ENCODE measurements at regions not wholly inside any gene's neighbourhood (a gene's known extent, or its start where the extent isn't known, plus 50 kb on each side); places are given as distances from the start of the nearest gene placed in this dataset.

DNA sequence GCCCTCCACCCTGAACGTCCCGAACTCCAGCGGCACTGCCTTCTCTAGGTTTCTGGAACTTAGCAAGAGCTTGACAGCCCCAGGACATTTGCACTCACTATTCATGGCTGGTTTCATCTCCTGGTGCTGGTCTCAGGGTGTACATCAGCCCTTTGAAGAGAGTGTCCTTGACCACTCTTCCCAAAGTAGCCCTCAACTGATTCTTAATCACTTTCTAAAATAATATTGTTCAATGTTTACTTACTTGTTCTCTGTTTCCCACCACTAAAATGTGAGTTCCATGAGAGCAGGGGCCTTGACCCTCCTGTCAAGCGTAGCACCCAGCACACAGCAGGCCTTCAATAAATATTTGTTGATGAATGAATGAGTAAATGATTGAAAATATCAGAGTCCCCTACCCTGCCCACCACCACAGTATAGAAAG is 262.5 kb downstream of the RHOU start:
- TF ChIP-seq, protein P1, sequence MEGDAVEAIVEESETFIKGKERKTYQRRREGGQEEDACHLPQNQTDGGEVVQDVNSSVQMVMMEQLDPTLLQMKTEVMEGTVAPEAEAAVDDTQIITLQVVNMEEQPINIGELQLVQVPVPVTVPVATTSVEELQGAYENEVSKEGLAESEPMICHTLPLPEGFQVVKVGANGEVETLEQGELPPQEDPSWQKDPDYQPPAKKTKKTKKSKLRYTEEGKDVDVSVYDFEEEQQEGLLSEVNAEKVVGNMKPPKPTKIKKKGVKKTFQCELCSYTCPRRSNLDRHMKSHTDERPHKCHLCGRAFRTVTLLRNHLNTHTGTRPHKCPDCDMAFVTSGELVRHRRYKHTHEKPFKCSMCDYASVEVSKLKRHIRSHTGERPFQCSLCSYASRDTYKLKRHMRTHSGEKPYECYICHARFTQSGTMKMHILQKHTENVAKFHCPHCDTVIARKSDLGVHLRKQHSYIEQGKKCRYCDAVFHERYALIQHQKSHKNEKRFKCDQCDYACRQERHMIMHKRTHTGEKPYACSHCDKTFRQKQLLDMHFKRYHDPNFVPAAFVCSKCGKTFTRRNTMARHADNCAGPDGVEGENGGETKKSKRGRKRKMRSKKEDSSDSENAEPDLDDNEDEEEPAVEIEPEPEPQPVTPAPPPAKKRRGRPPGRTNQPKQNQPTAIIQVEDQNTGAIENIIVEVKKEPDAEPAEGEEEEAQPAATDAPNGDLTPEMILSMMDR (IDR thresholded peaks at IDR 0.05), result no peak
- Histone ChIP-seq H3K27me3 (no peaks in the 10 kb centered on the region), H3K4me3 (no peak overlapping the region), H3K4me1 (no peaks in the 10 kb centered on the region), H3K36me3 (no peaks in the 10 kb centered on the region), H3K27ac (no peak overlapping the region), H3K9me3 (no peaks in the 10 kb centered on the region)
- ATAC-seq, result no peak
- intact Hi-C loops (cut with DNase I), result no loop called here
- DNase-seq, result no peak

DNA sequence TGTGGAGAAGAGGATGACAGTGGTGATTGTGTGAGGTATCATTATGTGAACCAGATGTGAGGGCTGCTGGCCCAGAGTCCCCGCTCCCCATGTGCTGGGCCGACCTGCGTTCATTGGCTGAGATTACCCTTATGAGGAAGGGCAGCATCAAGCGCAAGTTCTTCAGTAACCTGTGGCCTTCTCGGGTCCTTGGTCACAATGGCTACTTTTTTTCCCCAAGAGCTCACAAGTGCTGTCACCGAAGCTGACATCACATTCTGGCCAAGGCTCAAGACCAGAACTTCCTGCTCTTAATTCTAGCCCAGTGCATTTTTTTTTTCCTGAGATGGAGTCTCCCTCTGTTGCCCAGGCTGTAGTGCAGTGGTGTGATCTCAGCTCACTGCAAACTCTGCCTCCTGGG is 262.9 kb downstream of the RHOU start:
- ATAC-seq, result no peak
- no peak for DNase-seq
- intact Hi-C loops (cut with DNase I), result no loop called here

DNA sequence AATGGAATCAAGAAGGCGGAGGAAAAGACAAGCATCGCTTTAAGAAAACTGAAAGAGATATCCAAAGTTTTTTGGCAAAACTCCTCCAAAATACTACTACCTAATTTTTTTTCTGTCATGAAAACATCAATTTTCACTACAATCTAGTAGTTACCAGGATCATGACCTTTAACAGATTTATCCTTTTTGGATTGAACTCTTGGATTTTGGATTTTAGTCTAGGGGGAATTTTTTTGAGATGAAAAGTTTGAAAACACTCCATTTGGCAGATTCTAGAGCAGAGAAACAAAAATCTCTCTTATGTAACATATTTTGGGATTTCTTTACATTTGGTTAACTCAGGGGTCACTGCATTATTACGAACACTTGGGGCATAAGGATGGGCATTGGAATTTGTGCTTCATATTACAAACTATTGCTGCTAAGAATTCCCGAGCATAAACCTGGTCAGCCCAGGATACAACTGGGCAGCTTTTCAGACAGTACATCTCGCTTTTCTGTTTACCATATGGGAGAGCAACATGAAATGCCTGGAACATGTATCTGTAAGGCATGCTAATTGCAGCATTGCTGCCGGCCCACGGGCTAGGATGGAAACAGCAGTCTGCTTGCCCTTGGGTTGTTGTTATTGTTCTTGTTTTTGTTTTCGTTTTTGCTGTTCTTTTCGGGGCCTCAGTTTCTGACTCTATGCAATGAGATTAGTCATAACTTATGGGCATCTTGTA is 264.3 kb downstream of the RHOU start:
- ATAC-seq (no peak), DNase-seq (no peak)
- Histone ChIP-seq H3K9me3 (no peaks in the 10 kb centered on the region), H3K36me3 (no peaks in the 10 kb centered on the region), H3K4me1 (no peaks in the 10 kb centered on the region), H3K27me3 (no peaks in the 10 kb centered on the region), H3K27ac (no peak overlapping the region), H3K4me3 (no peak overlapping the region)
- intact Hi-C loops (cut with DNase I), result no loop called here
- TF ChIP-seq, protein P1 (IDR thresholded peaks at IDR 0.05), result no peak

More for the DNA sequence above, 262.9 kb downstream of the RHOU start:
- no peaks in the 10 kb centered on the region for H3K4me1 ChIP-seq
- no peaks in the 10 kb centered on the region for H3K9me3 ChIP-seq
- no peaks in the 10 kb centered on the region for H3K27me3 ChIP-seq
- no peaks in the 10 kb centered on the region for H3K36me3 ChIP-seq
- H3K27ac ChIP-seq, result no peak overlapping the region
- no peak overlapping the region for H3K4me3 ChIP-seq
- TF ChIP-seq, protein P1 (IDR thresholded peaks at IDR 0.05), result no peak

DNA sequence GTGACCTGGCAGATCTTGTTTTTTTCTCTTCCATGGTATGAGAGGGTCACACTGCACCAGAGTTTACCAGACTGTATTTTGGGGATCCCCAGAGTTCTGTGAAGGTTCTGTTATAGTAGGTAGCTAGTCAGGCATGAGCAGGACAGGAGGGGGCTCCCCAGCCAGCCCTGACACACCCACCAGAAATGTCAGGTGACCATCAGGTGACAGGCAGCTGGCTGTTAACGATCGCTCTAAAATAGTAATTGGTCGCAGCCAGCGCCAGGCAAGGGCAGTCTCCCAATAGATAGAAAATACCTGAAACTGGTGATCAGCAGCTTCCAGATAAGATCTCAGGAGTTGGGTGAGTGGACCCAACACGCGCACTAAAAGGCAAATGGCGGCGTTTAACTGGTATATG is 264.9 kb downstream of the RHOU start:
- ATAC-seq (no peak), DNase-seq (no peak)
- Histone ChIP-seq H3K27me3 (no peaks in the 10 kb centered on the region), H3K27ac (no peak overlapping the region), H3K4me3 (no peak overlapping the region), H3K4me1 (no peaks in the 10 kb centered on the region), H3K36me3 (no peaks in the 10 kb centered on the region), H3K9me3 (no peaks in the 10 kb centered on the region)
- intact Hi-C loops (cut with DNase I), result no loop called here
- TF ChIP-seq, protein P1 (IDR thresholded peaks at IDR 0.05), result no peak

DNA sequence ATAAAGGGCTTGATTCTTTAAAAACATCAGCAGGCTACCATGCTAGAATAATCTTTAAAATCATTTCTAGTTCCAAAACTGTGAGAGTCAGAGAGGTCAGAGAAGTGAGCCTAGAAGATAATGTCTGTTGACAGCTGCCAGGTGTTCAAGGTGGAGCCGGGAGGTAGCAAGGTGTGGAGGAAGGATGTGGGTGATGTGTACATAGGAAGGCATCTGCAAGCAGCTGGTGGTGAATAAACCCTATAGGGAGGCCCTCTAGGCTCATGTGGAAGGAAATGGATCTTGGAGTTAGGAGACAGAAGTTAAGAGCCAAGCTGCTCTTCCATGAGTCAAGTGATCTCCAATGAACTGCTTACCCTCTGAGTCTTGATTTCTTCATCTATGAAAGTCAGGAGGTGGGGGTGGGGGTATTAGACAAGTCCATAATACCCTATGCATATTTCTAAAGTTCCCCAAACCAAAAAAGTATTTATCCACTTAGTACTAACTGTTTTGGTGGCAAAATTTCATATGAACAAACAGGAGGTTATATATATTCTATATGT is 266.3 kb downstream of the RHOU start:
- Histone ChIP-seq H3K27me3 (no peaks in the 10 kb centered on the region), H3K4me1 (no peaks in the 10 kb centered on the region), H3K4me3 (no peak overlapping the region), H3K27ac (no peak overlapping the region), H3K9me3 (no peaks in the 10 kb centered on the region), H3K36me3 (no peaks in the 10 kb centered on the region)
- TF ChIP-seq, protein P1 (IDR thresholded peaks at IDR 0.05), result no peak
- DNase-seq, result no peak
- ATAC-seq, result no peak
- intact Hi-C loops (cut with DNase I), result no loop called here

All from upper lobe of right lung (tissue), 1 donor.